ENCODE measurements at regions not wholly inside any gene's neighbourhood (a gene's known extent, or its start where the extent isn't known, plus 50 kb on each side); places are given as distances from the start of the nearest gene placed in this dataset.

DNA sequence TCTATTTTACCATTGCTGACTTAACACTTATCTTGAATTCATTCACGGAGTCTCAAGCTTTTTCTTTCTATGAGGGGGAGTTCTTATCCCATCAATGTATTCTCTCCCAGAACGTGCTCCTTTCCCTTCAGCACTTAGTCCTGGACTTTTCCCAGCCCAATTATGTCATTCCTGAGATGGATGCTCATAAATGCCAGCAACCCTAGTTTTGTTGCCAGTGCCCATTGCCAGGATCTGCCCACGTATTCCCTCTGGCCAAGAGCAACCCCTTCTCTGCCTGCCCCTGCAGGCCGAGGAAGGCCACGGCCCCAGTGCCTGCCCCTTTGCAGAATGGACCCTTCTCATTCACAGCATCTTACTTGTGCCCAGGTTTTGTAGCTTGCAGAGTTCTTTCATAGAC lies 67.4 kb upstream of the PPP1R3C start:
- in situ Hi-C loops (cut with MboI; ENCODE audit: low sequenced_read_pairs) = no loop called here
- no peak for DNase-seq

More for the DNA sequence above, 67.4 kb upstream of the PPP1R3C start:
- Histone ChIP-seq H3K36me3 (ENCODE audit: control insufficient read depth, insufficient read depth, low read length) (no peaks in the 10 kb centered on the region), H3K18ac (ENCODE audit: low read depth, low read length) (no peak overlapping the region), H3K9ac (ENCODE audit: low read depth, low read length) (no peak overlapping the region), H4K8ac (ENCODE audit: low read depth in 2 of 2, low read length in 2 of 2) (no peak overlapping the region), H3K27me3 (ENCODE audit: control insufficient read depth, insufficient read depth, low read length) (peaks cover 7% of the 10 kb centered on the region), H3K4me2 (ENCODE audit: low read depth, low read length) (no peak overlapping the region), H2BK120ac (ENCODE audit: low read depth, low read length) (no peak overlapping the region), H2AK5ac (ENCODE audit: low read depth, low read length) (no peak overlapping the region), H2AFZ (replicated peaks; ENCODE audit: low read length, poor library complexity) (no peak overlapping the region), H2BK20ac (ENCODE audit: low read depth, low read length) (no peak overlapping the region), H2BK5ac (ENCODE audit: low read depth, low read length, poor library complexity, severe bottlenecking) (no peak overlapping the region), H3K14ac (replicated peaks; ENCODE audit: low read depth, low read length) (no peak overlapping the region), H4K5ac (ENCODE audit: low read depth, low read length) (no peak overlapping the region), H2BK15ac (ENCODE audit: low read depth, low read length) (no peak overlapping the region), H4K20me1 (ENCODE audit: insufficient read depth, low read length) (no peaks in the 10 kb centered on the region), H3K23ac (ENCODE audit: low read depth, low read length) (no peak overlapping the region), H3K79me1 (ENCODE audit: low read depth in 1 of 2, low read length in 2 of 2) (no peaks in the 10 kb centered on the region), H3K56ac (ENCODE audit: extremely low read depth, insufficient read depth, low read length) (no peak overlapping the region), H3K4me1 (ENCODE audit: control insufficient read depth, insufficient read depth, low read length) (peaks cover 4% of the 10 kb centered on the region; the same call in 1 of the 2 replicates), H4K91ac (ENCODE audit: insufficient read depth, low read depth, low read length) (no peak overlapping the region), H3K4me3 (ENCODE audit: insufficient read depth, low read depth, low read length) (no peak overlapping the region), H3K27ac (ENCODE audit: insufficient read depth, low read length) (no peak overlapping the region), H3K9me1 (ENCODE audit: insufficient read depth, low read length) (no peaks in the 10 kb centered on the region), H3K4ac (ENCODE audit: low read depth, low read length) (no peak overlapping the region), H2AK9ac (replicated peaks; ENCODE audit: low read depth, low read length, poor library complexity) (no peak overlapping the region), H3K9me3 (ENCODE audit: control insufficient read depth, insufficient read depth, low read length) (no peaks in the 10 kb centered on the region)
- POLR2A ChIA-PET (ENCODE audit: unreplicated experiment) = no interaction called here
- CTCF ChIA-PET = no interaction called here
- TF ChIP-seq RAD21 (IDR thresholded peaks at IDR 0.05; ENCODE audit: low read length) (no peak), POLR2A (IDR thresholded peaks at IDR 0.05; ENCODE audit: low read depth, low read length) (no peak), CTCF (conservative IDR thresholded peaks at IDR 0.05; ENCODE audit: low read depth, low read length) (no peak), NFE2L2 (IDR thresholded peaks at IDR 0.05; ENCODE audit: low read depth, low read length) (no peak), MXI1 (IDR thresholded peaks at IDR 0.05; ENCODE audit: borderline replicate concordance, low read depth, low read length) (no peak), SMC3 (IDR thresholded peaks at IDR 0.05; ENCODE audit: low read depth, low read length) (no peak), RCOR1 (IDR thresholded peaks at IDR 0.05; ENCODE audit: insufficient replicate concordance, low read length) (no peak), BHLHE40 (IDR thresholded peaks at IDR 0.05; ENCODE audit: low read depth, low read length) (no peak), MAFK (IDR thresholded peaks at IDR 0.05; ENCODE audit: low read depth, low read length) (no peak), CEBPB (IDR thresholded peaks at IDR 0.05; ENCODE audit: low read depth, low read length) (no peak), CHD1 (IDR thresholded peaks at IDR 0.05; ENCODE audit: low read depth, low read length) (no peak), RFX5 (IDR thresholded peaks at IDR 0.05; ENCODE audit: low read depth, low read length) (no peak), MAZ (IDR thresholded peaks at IDR 0.05; ENCODE audit: borderline replicate concordance, low read depth, low read length) (no peak), FOS (IDR thresholded peaks at IDR 0.05; ENCODE audit: low read depth, low read length) (no peak)
- TF ChIP-seq, protein P1, sequence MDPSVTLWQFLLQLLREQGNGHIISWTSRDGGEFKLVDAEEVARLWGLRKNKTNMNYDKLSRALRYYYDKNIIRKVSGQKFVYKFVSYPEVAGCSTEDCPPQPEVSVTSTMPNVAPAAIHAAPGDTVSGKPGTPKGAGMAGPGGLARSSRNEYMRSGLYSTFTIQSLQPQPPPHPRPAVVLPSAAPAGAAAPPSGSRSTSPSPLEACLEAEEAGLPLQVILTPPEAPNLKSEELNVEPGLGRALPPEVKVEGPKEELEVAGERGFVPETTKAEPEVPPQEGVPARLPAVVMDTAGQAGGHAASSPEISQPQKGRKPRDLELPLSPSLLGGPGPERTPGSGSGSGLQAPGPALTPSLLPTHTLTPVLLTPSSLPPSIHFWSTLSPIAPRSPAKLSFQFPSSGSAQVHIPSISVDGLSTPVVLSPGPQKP (IDR thresholded peaks at IDR 0.05; ENCODE audit: borderline replicate concordance, low read depth, low read length) = no peak
- TF ChIP-seq, protein P2, sequence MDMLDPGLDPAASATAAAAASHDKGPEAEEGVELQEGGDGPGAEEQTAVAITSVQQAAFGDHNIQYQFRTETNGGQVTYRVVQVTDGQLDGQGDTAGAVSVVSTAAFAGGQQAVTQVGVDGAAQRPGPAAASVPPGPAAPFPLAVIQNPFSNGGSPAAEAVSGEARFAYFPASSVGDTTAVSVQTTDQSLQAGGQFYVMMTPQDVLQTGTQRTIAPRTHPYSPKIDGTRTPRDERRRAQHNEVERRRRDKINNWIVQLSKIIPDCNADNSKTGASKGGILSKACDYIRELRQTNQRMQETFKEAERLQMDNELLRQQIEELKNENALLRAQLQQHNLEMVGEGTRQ (IDR thresholded peaks at IDR 0.05; ENCODE audit: low read depth, low read length) = no peak
- no TSS peak for BruUV-seq (replicated peaks)
- dilution Hi-C loops (cut with HindIII; ENCODE audit: low sequenced_read_pairs, unreplicated experiment) = no loop called here
- ATAC-seq (ENCODE audit: low read depth) = no peak
- intact Hi-C loops (cut with micrococcal nuclease) = no loop called here
- 71% methylated on average over 1 of the region's 5 CpGs; no CpG with 5 or more reads in 1 of the 2 experiments for WGBS, 2 experiments (ENCODE audit: extremely low coverage in 2 of 2, insufficient read length in 1 of 2)

Measured in IMR-90 (cell line).